C4-2B (cell line): ENCODE measurements at regions not wholly inside any gene's neighbourhood (a gene's known extent, or its start where the extent isn't known, plus 50 kb on each side); places are given as distances from the start of the nearest gene placed in this dataset.

Experiments used
- H3K27ac ChIP-seq: fragments of 450-650 bp; 2 replicates; pipeline ENCODE4 v1.5.1; 2017
- CTCF ChIP-seq: fragments of 450-650 bp; conservative IDR thresholded peaks from 2 replicates; pipeline ENCODE4 v1.5.1; 2017; ENCODE audit warnings: mild to moderate bottlenecking
- ZFX ChIP-seq: fragments of 450-650 bp; IDR thresholded peaks from 2 replicates; pipeline ENCODE4 v1.6.1; 2017

DNA sequence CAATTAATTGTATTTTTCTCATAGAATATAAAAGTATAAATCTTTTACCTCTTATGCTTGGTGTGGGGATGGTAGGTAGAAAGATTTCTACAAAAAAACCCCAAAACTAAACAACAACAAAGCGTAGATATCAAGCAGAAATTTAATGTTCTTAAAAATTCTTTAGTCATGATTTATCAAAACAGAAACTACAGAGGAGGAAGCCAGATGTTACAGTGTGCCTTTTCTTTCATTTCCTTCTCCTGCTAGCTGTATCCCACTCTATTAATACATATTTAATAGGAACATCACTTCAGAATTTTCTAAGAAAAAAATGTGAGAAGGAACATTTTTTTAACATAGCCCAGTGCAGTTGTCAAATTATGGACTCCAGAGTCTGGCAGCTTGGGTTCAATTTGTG, 420.6 kb downstream of the TUSC7 start:
- no peak overlapping the region for H3K27ac ChIP-seq
- no peak for TF ChIP-seq ZFX
- TF ChIP-seq CTCF = no peak

DNA sequence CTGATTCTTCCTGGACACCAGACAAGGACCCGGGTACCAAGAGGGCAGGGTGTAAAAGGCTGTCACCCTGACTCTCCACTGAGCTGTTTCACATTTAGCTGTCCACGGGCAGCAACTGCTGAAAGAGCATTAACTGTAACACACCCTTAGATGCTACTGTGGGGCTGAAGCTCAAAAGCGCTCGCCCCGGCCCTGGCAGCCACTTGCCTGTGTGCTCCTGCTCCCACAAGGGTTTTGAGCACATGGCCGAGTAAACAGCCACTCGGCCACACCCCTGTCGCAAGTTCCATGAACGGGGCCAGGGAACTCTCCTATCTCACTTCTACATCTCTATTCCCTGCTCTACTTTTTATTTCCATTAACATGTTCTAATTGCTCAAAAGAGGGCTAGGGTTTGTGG, 421.7 kb downstream of the TUSC7 start:
- H3K27ac ChIP-seq = no peak overlapping the region
- TF ChIP-seq CTCF (no peak), ZFX (no peak)

DNA sequence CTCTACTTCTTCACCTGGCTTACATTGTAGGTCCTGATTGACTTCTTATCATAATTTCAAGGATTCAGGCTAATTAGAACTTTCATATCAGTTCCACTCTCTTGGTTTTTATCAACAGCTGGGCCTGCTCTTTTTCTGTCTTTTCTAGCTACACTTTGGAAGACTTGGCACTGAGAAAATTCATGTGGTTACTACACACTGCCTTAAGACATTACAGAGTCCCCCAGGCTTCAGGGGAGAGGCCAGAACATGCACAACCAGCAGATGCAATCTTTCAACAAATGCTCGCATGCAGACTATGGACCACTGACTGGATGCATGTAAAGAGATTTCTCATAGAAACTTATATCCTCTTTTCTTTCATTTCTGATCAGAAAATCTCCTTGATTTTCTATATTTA, 423.5 kb downstream of the TUSC7 start:
- H3K27ac ChIP-seq = no peak overlapping the region
- TF ChIP-seq CTCF (no peak), ZFX (no peak)

DNA sequence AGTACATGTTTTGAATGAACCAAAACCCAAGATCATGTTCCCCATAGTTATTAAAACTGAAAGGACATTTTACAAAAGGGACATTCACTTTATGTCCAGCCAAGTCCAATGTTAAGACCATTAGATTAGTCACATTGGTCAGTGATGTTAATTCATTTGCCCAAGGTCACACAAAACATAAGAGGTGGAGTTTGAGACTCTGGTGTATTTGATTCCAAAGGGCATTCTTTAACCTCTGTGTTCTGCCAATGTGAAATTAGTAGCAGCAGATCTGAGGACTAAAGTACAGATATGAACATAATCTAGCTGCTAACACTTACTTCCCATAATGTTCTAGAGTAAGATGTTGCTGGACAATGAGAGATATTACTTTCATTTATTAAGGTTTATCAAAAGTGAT, 425.6 kb downstream of the TUSC7 start:
- TF ChIP-seq ZFX = no peak
- no peak for TF ChIP-seq CTCF
- no peak overlapping the region for H3K27ac ChIP-seq

- no peak overlapping the region for H3K27ac ChIP-seq
- TF ChIP-seq ZFX = no peak
- TF ChIP-seq CTCF = no peak
Measured at GRCh38 chr3:117136003-117136402, 426.4 kb downstream of the TUSC7 start.

DNA sequence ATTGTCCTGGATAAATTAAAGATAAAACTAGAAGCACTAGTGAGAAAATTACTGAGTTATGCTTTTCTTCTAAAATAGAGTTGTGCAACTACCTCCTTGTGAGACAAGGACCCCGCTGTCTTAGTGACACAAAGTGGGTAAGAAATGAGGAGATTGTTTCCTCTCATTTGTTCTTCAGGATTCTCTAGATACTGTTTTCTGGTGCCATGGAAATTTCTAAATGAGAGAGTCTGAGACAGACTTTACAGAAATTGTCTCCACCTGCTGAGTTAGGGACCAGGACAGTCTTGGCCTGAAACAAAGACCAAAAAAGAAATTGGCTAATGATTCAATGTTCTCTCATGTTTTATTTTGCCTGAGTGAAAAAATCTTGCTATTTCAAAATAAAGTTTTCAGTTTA, 427.5 kb downstream of the TUSC7 start:
- H3K27ac ChIP-seq = no peak overlapping the region
- TF ChIP-seq CTCF = no peak
- TF ChIP-seq ZFX = no peak

DNA sequence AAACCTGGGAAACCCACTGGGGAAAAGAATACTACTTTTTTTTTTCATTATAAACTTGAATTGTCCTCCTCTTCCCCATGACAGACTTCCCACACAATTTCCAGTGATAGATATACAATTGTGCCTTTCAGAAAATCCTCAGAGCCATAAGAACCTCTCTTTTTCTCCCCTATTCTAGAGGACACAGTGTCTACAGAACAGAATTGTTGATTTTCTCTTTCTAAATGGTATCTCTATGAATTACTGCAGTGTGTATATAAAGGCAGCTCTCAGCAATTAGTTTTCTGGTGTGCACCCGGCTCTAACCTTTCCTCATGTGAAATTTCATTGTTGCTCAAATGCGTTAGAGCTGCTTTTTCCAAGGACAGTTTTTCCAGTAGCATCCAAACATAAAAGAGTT, 430.1 kb downstream of the TUSC7 start:
- TF ChIP-seq CTCF (no peak), ZFX (no peak)
- H3K27ac ChIP-seq = no peak overlapping the region

DNA sequence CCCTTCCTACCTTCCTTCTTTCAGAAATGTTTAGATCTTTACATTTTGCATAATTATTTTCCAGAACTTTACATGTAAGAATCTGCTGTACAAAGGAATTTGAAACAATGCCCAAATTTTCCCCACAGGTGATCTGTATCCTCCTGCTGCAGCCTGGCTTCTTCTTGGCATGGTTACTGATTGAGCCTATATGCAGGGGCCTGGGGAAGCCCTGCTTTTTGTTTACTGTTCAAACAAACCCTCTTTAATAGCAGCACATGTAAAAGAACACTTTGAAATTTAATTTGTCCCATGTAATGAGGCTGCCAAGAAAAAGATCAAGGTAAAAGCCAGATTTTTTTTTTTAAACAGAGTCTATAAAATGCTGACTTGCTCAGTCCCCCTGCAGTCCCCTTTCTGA, 432.2 kb downstream of the TUSC7 start:
- H3K27ac ChIP-seq = peak overlapping the region; percentile 63; the same call in 1 of the 2 replicates
- TF ChIP-seq ZFX (no peak), CTCF (no peak; the same call in 1 of the 2 replicates)
